Spleen (tissue), 7 donors: ENCODE measurements at regions not wholly inside any gene's neighbourhood (a gene's known extent, or its start where the extent isn't known, plus 50 kb on each side); places are given as distances from the start of the nearest gene placed in this dataset.

Experiments used
- CTCF ChIP-seq, 11 experiments: fragments of 200-600 bp in 7 of 11; fragments of 450-650 bp in 4 of 11; sonication (generic) in 4 of 11; IDR thresholded peaks in 8 of 11; conservative IDR thresholded peaks in 3 of 11; 1 replicate in 7 of 11; 2 replicates in 4 of 11; pipeline versions ENCODE4 v1.4.0 to v1.8.0; 2016 to 2021; ENCODE audit warnings: antibody characterized with exemption in 11 of 11, inconsistent platforms in 4 of 11, mild to moderate bottlenecking in 1 of 11
- POLR2A ChIP-seq, 3 donors: fragments of 450-650 bp; IDR thresholded peaks; one replicate each; pipeline ENCODE4 v1.5.1; 2017; ENCODE audit warnings: antibody characterized with exemption in 3 of 3, mild to moderate bottlenecking in 1 of 3
- donor health status: DM: no; HTN: no; CAD: no; lungs with moderate emphysema.
- donor health status: DM: no; HTN: no; CAD: no.
- donor health status: DM: no; HTN: no; CAD: no.

GRCh38 chr2:121146630-121147029 lies 138.4 kb downstream of the TFCP2L1 start:
- TF ChIP-seq CTCF (IDR thresholded peaks at IDR 0.05 in 8 of 11, conservative IDR thresholded peaks at IDR 0.05 in 3 of 11) (no peak), POLR2A (IDR thresholded peaks at IDR 0.05) (no peak)
